ENCODE measurements at regions not wholly inside any gene's neighbourhood (a gene's known extent, or its start where the extent isn't known, plus 50 kb on each side); places are given as distances from the start of the nearest gene placed in this dataset.

DNA sequence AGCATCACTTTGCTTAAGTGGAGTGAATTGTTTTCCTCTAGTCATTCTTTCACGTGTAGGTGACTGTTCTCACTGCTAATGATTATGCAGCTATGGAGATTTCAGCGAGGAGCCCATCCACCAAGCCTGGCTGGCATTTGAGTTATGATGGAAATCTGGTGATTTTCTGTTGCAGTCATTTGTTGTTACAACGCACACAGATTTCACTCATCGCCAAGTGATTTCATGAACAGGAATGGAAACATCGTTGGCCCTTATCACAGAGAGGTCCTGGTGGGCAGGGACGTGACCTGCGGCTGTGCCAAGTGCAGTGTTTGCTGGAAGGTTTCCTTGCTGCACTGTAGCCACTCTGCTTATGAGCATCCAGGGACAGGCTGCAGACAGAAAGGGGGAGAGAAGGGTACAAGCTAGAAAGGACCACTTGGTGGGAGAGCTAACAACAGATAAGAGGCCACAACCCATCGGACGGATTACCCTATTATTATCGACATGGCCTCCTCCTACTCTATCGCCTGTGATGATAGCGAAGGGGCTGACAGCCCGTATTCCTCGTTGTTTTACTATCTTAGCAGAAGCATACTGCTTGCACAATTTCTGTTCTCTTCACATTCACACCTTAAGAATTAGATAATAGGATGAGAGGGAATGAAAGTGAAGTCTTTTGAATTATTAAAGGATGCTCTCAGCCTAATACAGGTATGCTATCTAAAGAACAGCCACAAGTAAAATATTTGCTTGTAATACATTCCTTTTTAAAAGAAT, 99.0 kb upstream of the PITRM1 start:
- Histone ChIP-seq H3K9me2 (replicated peaks; ENCODE audit: low read length) (no peaks in the 10 kb centered on the region), H3K4me2 (ENCODE audit: low read length) (no peak overlapping the region), H3F3A (ENCODE audit: low read length, unreplicated experiment) (no peaks in the 10 kb centered on the region), H3K36me3 (ENCODE audit: low read depth, low read length) (no peaks in the 10 kb centered on the region), H3K9me3 (ENCODE audit: low read length) (no peaks in the 10 kb centered on the region), H3K79me2 (ENCODE audit: low read length) (no peaks in the 10 kb centered on the region), H3K4me3 (ENCODE audit: low read length) (no peak overlapping the region), H3K9ac (ENCODE audit: low read length) (no peak overlapping the region), H3K27me3 (ENCODE audit: low read length) (no peaks in the 10 kb centered on the region), H3K27ac (ENCODE audit: low read length) (no peak overlapping the region), H2AFZ (ENCODE audit: low read length) (no peak overlapping the region), H3K4me1 (ENCODE audit: insufficient read depth, low read length) (no peaks in the 10 kb centered on the region), H4K20me1 (ENCODE audit: low read length) (no peaks in the 10 kb centered on the region)
- no peak for DNase-seq
- CTCF ChIA-PET, result no interaction called here
- BruUV-seq (replicated peaks), result no TSS peak
- TF ChIP-seq EZH2 (IDR thresholded peaks at IDR 0.05; ENCODE audit: low read length, unreplicated experiment), result no peak
- no peak for TF ChIP-seq EZH2phosphoT487 (IDR thresholded peaks at IDR 0.05; ENCODE audit: borderline replicate concordance, low read length)
- TF ChIP-seq, protein P1, sequence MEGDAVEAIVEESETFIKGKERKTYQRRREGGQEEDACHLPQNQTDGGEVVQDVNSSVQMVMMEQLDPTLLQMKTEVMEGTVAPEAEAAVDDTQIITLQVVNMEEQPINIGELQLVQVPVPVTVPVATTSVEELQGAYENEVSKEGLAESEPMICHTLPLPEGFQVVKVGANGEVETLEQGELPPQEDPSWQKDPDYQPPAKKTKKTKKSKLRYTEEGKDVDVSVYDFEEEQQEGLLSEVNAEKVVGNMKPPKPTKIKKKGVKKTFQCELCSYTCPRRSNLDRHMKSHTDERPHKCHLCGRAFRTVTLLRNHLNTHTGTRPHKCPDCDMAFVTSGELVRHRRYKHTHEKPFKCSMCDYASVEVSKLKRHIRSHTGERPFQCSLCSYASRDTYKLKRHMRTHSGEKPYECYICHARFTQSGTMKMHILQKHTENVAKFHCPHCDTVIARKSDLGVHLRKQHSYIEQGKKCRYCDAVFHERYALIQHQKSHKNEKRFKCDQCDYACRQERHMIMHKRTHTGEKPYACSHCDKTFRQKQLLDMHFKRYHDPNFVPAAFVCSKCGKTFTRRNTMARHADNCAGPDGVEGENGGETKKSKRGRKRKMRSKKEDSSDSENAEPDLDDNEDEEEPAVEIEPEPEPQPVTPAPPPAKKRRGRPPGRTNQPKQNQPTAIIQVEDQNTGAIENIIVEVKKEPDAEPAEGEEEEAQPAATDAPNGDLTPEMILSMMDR (conservative IDR thresholded peaks at IDR 0.05; ENCODE audit: low read depth, low read length), result no peak
- intact Hi-C loops (cut with micrococcal nuclease), result no loop called here
- ATAC-seq, result no peak
- POLR2A ChIA-PET (ENCODE audit: unreplicated experiment), result no interaction called here

DNA sequence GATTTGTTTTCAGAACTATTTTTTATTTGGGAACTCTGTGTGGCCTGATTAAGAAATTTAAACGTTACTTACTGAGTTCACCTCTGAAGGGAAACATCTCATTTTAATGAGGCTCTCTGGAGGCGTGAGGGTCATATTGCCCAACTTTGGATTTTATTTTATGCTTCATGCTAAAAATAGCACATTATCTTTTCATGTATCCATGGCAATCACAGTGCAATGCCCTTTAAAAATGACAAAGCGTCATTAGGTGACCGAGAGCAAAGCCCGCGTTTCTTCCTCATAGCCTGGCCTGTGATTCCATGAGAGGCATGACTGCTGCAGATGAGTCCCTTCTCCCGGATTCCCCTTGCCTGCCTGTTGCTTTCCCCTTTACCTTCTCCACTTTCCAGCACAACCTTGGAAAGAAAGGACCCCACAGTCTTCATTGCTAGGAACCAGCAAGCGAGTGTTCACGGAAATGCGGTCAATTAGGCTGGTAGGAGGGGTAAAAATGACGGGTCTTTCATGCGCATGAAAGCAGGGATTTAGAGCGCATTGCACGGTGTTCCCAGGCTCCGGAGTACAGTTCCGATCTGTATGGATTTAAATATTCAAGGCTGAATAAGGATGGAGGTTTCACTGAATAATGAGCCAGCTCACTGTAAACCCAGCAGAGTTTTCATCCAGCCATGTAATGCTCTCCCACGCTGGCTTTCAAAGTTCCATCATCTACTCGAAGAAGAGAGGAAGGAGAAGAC, 98.2 kb upstream of the PITRM1 start:
- Histone ChIP-seq H3K9ac (ENCODE audit: low read length) (no peak overlapping the region), H4K20me1 (ENCODE audit: low read length) (no peaks in the 10 kb centered on the region), H2AFZ (ENCODE audit: low read length) (no peak overlapping the region), H3K9me2 (replicated peaks; ENCODE audit: low read length) (no peaks in the 10 kb centered on the region), H3K36me3 (ENCODE audit: low read depth, low read length) (no peaks in the 10 kb centered on the region), H3K4me2 (ENCODE audit: low read length) (no peak overlapping the region), H3K4me1 (ENCODE audit: insufficient read depth, low read length) (no peaks in the 10 kb centered on the region), H3F3A (ENCODE audit: low read length, unreplicated experiment) (no peaks in the 10 kb centered on the region), H3K79me2 (ENCODE audit: low read length) (no peaks in the 10 kb centered on the region), H3K27me3 (ENCODE audit: low read length) (no peaks in the 10 kb centered on the region), H3K27ac (ENCODE audit: low read length) (no peak overlapping the region), H3K4me3 (ENCODE audit: low read length) (no peak overlapping the region), H3K9me3 (ENCODE audit: low read length) (no peaks in the 10 kb centered on the region)
- TF ChIP-seq EZH2 (IDR thresholded peaks at IDR 0.05; ENCODE audit: low read length, unreplicated experiment) (no peak), EZH2phosphoT487 (IDR thresholded peaks at IDR 0.05; ENCODE audit: borderline replicate concordance, low read length) (no peak)
- TF ChIP-seq, protein P1 (conservative IDR thresholded peaks at IDR 0.05; ENCODE audit: low read depth, low read length), result no peak
- ATAC-seq, result no peak
- DNase-seq, result no peak
- CTCF ChIA-PET, result no interaction called here
- intact Hi-C loops (cut with micrococcal nuclease), result no loop called here
- POLR2A ChIA-PET (ENCODE audit: unreplicated experiment), result no interaction called here
- no TSS peak for BruUV-seq (replicated peaks)

DNA sequence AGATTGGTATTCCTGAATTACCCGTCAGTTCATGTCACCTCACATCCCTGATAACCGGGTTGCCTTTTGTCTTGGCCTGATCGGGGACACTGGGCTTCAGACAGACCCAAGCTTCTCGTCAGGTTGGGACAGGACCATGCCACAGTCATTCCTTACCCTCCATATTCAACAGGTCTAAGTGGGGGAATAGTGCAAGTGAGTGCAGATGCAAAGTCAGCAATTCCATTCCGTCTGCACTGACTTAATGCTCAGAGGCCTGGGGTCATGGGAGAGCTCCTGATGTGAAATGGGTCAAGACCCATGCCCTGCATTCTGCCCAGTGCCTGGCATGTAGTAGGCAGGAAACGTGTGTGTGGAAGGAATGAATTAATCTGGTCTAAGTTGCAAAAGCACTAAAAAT, 95.4 kb upstream of the PITRM1 start:
- no peak overlapping the region for H3K9ac ChIP-seq (ENCODE audit: low read length)
- H3K4me1 ChIP-seq (ENCODE audit: insufficient read depth, low read length), result no peaks in the 10 kb centered on the region
- H3K9me2 ChIP-seq (replicated peaks; ENCODE audit: low read length), result no peaks in the 10 kb centered on the region
- no peaks in the 10 kb centered on the region for H4K20me1 ChIP-seq (ENCODE audit: low read length)
- DNase-seq, result no peak
- no peak overlapping the region for H3K4me3 ChIP-seq (ENCODE audit: low read length)
- H3K27me3 ChIP-seq (ENCODE audit: low read length), result no peaks in the 10 kb centered on the region
- no peaks in the 10 kb centered on the region for H3K36me3 ChIP-seq (ENCODE audit: low read depth, low read length)
- ChIA-PET CTCF (no interaction called here), POLR2A (ENCODE audit: unreplicated experiment) (no interaction called here)
- ATAC-seq, result no peak
- H3K79me2 ChIP-seq (ENCODE audit: low read length), result no peaks in the 10 kb centered on the region
- no peak overlapping the region for H3K27ac ChIP-seq (ENCODE audit: low read length)
- TF ChIP-seq EZH2 (IDR thresholded peaks at IDR 0.05; ENCODE audit: low read length, unreplicated experiment) (no peak), EZH2phosphoT487 (IDR thresholded peaks at IDR 0.05; ENCODE audit: borderline replicate concordance, low read length) (no peak)
- TF ChIP-seq, protein P1 (conservative IDR thresholded peaks at IDR 0.05; ENCODE audit: low read depth, low read length), result no peak
- H3K4me2 ChIP-seq (ENCODE audit: low read length), result no peak overlapping the region
- H2AFZ ChIP-seq (ENCODE audit: low read length), result no peak overlapping the region
- no peaks in the 10 kb centered on the region for H3F3A ChIP-seq (ENCODE audit: low read length, unreplicated experiment)
- intact Hi-C loops (cut with micrococcal nuclease), result no loop called here
- no peaks in the 10 kb centered on the region for H3K9me3 ChIP-seq (ENCODE audit: low read length)
- BruUV-seq (replicated peaks), result no TSS peak

All from PC-3 (cell line).